Ovary (tissue), 3 donors: ENCODE measurements at regions not wholly inside any gene's neighbourhood (a gene's known extent, or its start where the extent isn't known, plus 50 kb on each side); places are given as distances from the start of the nearest gene placed in this dataset.

Source experiments
- POLR2A ChIP-seq: fragments of 450-650 bp; IDR thresholded peaks from one replicate; pipeline ENCODE4 v1.6.1; 2017; ENCODE audit warnings: antibody characterized with exemption, mild to moderate bottlenecking, moderate library complexity
- TF ChIP-seq, protein P1 (sequence below), 3 donors: fragments of 450-650 bp in 2 of 3; fragments of 200-600 bp in 1 of 3; IDR thresholded peaks; one replicate each; pipeline versions ENCODE4 v1.5.1 to v1.8.0; 2016 to 2022; ENCODE audit warnings: antibody characterized with exemption in 3 of 3, mild to moderate bottlenecking in 1 of 3
- donor health status: DM: no; HTN: no; CAD: no.

- TF ChIP-seq, protein P1, sequence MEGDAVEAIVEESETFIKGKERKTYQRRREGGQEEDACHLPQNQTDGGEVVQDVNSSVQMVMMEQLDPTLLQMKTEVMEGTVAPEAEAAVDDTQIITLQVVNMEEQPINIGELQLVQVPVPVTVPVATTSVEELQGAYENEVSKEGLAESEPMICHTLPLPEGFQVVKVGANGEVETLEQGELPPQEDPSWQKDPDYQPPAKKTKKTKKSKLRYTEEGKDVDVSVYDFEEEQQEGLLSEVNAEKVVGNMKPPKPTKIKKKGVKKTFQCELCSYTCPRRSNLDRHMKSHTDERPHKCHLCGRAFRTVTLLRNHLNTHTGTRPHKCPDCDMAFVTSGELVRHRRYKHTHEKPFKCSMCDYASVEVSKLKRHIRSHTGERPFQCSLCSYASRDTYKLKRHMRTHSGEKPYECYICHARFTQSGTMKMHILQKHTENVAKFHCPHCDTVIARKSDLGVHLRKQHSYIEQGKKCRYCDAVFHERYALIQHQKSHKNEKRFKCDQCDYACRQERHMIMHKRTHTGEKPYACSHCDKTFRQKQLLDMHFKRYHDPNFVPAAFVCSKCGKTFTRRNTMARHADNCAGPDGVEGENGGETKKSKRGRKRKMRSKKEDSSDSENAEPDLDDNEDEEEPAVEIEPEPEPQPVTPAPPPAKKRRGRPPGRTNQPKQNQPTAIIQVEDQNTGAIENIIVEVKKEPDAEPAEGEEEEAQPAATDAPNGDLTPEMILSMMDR (IDR thresholded peaks at IDR 0.05), result no peak
- no peak for TF ChIP-seq POLR2A
Measured at GRCh38 chr4:124025428-124025827, 628.8 kb downstream of the SPRY1 start.
